NCI-H1436 treated with DMSO at 0.1 percent for 48 hours (cell line): ENCODE measurements at regions not wholly inside any gene's neighbourhood (a gene's known extent, or its start where the extent isn't known, plus 50 kb on each side); places are given as distances from the start of the nearest gene placed in this dataset.

ENCODE experiments used
- DNase-seq: peaks from one replicate; lab custom pipeline; 2025; lab: John Stamatoyannopoulos, UW

DNA sequence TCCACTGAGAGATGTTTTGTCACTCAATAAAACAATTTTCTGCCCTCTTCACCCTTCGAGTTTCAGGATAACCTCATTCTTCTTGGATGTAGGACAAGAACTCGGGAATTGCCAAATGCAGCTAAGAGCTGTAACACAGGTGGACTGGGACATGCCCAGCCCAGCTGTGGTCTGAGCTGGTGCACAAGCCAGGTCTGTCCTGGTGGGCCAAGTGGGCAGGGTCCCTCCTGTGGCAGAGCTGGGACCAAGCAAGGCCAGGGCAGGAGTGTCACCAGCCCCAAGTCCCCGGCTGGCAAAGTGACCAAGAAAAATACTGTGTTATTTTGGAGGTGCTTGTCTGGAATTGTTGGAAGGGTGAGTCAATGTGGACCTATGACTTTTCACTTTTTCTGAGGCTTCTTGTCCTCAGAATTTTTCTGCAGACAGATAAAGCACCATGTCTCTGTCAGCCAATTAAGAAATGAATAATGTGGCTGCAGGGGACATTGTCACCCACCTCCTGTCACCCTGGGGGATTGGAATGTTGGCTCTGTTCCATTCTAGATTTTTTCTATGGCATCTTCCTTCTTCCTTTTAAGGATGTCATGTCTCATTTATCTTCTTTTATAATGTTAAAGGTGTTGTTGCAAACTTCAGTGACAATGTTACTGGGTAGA is 645.2 kb upstream of the EPHA6 start:
- DNase-seq: no peak

DNA sequence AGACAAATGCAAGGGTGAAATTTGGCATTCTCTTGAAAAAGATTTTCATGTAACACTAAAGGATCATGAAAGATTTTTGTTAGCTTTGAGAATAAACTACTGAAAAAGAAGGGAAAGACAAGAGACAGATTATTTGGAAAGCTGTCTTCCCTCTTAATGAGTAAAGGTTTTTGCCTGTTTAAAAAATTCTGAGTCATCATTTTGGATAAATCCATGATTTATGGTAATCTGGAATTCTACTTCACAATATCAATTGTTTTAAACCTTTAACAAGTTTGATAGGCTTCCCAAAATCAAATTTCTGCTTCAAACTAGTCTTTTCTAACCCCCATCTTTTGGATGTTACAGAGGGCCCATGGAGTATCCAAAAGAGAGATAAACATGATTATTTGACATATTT is 641.5 kb upstream of the EPHA6 start:
- DNase-seq: no peak

DNA sequence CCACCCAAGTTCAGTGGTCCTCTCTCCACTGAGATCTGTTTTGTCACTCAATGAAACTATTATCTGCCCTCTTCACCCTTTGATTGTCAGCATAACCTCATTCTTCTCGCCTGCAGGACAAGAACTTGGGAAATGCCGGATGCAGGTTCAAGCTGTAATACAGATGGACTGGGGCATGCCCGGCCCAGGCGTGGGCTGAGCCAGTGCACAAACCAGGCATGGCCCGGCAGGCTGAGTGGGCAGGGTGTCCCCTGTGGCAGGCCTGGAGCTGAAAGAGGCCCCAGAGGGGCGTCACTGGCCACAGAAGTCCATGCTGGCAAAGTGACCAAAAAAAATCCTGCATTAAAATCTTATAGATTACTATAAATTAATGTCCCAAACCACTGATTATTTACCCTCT is 638.9 kb upstream of the EPHA6 start:
- no peak for DNase-seq

DNA sequence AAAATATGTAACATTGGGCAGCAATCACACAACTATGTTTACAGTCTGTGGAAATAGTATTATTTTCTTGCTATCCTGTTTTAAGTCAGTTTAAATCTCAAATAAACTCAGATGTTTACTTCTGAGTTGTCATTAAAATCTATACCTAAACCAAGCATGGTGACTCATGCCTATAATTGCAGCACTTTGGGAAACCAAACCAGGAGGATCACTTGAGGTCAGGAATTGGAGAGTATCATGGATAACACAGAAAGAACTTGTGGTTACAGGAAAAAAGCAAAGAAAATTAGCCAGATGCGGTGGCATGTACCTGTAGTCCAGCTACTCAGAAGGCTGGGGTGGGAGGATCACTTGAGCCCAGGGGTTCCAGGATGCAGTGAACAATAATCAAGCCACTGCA is 631.6 kb upstream of the EPHA6 start:
- DNase-seq: no peak

DNA sequence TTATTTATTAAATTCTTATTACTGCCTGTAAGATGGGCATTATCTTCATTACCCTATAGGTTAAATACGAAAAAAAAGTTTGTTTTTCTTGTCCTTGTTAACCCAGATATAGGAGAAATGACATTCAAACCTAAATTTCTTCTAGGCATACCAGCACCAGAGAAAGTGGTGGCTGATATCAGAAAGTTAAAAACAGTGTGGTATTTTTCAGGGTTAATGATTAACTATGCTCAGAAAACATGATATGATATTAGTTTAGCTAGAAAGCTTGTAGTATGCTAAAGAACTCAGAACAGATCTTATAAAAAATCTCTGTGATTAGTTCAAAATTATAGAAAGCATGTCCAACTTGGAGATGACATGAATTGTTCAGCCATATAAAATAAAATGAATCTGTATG is 630.5 kb upstream of the EPHA6 start:
- DNase-seq: no peak

DNA sequence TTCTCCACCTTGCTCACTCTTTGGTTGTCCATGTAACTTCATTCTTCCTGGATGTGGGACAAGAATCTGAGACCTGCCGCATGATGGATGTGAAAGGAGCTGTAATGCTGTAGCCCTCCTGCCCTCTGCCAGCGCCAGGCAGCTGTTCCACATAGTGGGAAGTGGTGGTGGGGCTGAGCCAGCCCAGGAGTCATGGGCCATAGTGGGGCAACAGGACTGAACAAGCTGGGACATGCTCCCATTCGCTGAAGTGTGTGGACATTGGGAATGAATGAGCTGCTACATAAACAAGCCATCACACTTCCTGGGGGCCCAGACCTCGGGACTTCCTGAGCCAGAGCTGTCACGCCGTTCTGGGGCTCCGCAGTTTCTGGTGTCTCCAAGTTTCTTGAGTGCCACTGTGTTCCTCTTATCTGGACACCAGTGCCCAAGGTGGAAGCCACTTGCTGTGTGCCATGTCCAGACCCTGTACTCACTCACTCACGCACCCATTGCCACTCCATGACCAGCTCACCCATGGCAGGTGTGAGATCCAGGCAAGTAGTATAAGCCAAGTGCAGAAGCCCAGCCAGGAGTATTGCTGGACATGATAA is 624.3 kb upstream of the EPHA6 start:
- DNase-seq: no peak

DNA sequence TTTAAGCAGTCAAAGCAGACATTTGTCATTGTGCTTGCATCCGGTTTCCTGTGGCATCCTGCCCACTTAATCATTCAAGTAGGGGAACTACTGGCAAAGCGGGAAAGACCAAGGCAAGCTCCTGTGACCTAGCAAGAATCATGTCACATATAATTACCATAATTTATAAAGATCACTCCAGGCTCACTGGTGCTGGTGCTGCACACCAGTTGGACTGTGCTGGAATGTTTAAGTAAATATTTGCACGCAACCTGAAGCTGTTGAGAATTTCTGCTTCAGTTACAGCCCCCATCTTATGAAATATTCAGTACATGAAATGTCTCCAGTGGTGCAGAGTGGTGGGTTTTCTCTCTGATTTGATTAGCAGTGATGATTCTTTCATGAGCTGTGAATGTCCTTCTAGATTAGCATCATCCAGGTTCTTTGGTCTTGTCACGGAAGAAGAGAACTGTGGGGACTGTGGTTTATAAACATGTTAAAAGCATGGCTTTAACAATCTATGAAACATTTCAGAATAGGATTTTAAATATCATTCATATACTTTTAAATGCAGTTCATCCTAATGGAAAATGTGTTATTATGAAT is 621.3 kb upstream of the EPHA6 start:
- no peak for DNase-seq

DNA sequence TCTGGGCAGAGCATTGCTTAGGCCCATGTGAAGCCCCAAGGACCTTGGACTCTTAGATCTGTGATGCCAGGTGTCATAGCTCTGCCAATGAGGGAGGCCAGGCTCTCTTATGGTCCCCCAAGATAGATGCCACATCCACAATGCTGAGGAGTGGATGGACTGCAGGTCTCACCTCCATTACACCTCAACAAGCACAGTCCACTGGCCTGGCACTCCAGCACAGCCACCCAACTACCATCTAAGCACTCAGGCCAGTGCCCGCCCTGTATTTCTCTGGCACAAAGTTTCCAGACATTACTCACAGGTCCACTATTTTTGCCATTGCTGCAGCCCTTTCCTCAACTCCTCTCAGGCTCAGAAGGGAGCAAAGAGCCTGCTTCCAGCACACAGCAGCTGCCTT is 613.5 kb upstream of the EPHA6 start:
- DNase-seq: no peak

DNA sequence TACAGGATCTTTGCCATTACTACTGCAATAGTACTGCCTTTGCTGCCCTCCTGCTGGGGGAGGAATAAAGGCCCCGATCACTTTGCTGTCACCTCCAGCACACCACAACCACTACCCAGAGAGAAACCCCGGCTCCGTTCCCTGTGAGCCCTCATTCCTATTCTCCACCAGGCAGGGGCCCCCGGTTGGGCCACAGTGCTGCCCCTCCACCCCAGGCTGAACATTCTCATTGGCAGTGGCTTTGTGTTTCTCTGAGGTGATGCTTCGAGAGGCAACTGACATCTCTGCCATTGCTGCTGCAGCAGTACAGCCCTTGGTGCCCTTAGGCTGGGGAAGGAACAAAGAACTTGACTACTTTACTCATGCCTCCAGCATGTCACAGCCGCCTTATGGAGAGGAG is 612.9 kb upstream of the EPHA6 start:
- DNase-seq: no peak

DNA sequence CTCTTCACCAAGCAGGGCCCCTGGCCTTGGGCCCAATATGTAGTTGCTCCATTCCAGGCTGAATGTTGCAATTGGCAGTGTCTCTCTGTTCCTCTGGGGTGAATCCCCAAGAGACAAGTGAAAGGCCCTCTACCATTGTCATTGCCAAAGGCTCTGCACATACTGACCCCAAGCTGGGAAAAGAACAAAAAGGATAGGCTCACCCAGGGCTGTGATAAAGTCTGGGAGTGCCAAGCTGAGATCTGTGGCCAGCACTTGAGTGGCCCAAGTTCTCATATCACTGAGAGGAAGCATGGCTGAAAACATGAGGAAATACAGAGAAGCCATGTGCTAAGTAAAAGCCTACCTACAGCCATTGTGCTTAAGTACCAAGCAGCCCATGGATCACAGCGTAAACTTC is 612.2 kb upstream of the EPHA6 start:
- no peak for DNase-seq

DNA sequence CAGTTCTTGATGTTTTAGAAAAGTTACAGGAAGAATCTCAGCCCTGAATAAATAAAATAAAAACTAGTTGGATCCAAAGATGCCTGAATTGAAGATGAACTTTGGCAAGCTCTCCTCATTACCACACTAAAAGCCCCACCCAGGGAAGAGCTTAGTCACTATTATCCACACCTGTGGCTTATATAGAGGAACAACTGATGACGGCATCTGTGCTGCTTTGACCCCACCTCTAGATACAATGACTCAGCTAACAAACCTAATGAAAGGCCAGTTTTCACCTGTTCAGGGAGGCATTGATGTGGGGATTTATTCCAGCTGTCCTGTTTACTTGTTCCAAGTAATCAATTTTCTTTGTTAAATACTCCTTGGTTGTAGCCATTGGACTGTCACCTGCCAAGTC is 604.7 kb upstream of the EPHA6 start:
- no peak for DNase-seq

DNA sequence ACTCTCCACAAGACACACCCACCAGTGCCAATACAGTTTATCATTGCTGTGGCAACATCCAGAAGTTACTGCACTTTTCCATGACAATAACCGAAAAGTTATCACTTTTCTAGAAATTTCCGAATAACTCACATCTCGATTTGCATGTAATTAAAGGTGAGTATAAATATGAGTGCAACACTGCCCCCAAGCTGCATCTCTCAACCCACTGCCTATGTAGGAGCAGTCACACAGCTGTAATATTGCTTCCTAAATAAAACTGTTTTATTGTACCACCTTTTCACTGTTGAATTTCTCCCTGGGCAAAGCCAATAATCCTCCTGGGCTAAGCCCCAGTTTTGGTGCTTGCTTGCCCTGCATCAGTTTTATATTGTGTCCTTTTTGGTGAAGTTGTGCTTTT is 601.0 kb upstream of the EPHA6 start:
- DNase-seq: no peak

DNA sequence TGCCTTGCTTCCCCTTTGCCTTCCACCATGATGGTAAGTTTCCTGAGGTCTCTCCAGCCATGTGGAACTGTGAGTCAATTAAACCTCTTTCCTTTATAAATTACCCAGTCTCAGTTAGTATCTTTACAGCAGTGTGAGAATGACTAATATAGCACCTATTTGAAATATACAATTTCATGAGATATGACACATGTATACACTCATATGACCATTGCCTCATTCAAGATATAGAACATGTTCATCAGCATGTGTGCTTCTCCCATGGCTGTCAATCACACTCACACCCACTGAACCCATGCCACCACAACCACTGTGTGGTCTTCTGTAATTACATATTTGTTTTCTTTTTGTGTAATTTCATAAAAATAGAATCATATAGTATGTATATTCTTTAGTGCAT is 599.5 kb upstream of the EPHA6 start:
- no peak for DNase-seq

DNA sequence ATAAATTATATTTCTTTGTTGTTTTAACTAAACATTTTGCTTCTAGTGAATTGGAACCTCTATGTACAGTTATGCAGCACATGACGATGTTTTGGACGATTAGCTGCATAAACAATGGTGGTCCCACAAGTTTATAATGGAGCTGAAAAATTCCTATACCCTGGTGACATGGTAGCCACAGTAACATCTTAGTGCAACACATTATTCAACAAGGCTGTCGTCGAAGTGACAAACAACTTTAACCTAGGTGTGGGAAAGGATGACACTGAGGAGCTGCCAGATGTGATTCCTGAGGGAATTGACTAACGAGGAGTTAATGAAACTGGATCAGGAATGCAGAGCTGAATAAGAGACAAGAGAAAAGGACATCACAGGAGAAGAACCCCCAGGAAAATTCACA is 588.9 kb upstream of the EPHA6 start:
- DNase-seq: no peak

DNA sequence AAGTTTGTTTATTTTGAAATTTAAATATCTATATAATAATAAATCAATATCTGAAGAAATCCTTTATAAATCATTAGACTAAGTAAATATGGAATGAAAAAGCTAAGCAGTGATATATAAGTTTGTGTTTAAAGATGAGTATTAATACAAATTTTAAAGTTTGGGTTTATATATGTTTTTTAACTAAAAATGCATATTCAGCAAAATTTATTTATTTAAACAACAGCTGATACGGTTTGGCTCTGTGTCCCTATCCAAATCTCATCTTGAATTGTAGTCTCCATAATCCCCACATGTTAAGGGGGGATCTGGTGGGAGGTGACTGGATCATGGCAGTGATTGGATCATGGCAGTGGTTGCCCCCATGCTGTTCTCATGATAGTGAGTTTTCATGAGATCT is 580.7 kb upstream of the EPHA6 start:
- DNase-seq: no peak

DNA sequence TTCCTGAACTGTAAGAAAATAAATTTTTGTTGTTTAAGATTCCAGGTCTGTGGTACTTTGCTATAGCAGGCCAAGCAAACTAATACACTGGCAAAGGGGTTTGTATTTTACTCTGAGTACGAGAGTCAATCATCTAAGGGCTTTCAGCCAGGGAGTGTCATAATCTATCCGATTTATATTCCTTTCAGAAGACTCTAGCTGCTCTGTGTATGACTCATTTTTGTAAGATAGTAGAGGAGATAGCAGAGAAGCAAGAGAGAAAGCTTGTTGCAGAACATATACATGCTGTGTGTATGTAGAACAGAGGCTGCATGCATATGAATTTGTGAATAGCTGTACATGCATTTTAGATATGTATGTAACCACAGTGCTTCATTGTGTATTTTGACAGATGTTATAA is 577.9 kb upstream of the EPHA6 start:
- no peak for DNase-seq

DNA sequence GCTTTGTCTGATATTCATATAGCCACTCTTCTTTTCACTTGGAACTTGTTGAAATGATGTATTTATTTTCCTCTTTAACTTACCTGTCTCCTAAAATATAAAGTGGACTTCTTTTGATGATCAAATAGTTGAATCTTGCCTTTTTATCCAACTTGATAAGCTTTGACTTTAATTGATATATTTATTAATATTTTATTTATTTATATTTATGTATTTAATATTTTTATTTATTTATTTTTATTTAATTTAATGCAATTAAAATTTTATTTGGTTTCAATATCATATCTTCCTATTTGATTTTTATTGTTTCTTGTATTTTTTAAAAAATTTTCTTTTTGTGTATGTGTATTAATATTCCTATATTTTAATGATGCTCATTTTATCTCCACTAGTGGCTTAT is 555.1 kb upstream of the EPHA6 start:
- no peak for DNase-seq

DNA sequence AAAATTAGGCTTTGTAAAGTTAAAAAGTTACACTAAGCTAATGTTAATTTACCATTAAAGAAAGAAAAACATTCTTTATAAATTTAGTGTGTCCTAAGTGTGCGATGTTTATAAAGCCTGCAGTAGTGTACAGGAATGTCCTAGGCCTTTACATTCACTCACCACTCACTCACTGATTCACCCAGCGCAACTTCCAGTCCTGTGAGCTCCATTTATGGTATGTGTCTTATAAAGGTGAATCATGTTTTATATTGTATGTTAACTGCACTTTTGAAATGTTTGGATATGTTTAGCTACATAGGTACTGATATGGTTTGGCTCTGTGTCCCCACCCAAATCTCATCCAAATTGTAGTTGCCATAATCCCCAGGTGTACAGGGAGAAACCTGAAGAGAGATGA is 549.7 kb upstream of the EPHA6 start:
- no peak for DNase-seq

DNA sequence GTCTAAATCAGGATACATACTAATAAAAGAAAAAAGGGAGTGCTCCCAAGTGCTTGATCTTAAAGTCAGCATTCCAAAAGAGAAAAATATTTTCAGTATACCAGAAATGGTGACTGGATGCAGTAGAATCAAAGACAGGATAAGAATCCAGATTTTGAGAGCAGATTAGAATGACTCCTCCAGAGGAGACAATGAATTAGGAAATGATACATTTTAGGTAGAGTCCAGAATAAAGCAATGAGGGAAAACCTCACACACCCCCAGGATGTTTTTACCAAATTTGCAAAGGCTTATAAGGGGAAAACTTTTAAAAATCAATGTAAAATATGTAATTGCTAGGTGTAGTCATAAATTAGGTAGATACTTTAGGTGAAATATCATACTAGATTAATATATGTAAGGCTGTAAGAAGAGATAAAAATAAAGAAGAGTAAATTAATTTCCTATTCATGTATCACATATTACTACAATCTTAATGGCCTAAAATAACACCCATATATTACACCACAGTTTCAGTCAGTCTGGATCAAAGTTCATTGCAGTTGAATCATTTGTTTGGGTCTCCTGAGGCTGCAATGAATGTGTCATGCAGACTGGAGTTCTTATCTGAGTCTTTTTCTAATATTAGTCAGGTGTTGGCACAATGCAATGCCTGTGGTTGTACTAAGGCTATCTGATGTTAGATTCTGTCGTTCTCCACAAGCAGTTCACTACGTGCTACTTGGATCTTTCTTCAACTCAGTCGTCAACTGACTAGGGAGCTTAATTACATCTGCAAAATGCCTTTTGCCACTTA is 547.8 kb upstream of the EPHA6 start:
- no peak for DNase-seq

DNA sequence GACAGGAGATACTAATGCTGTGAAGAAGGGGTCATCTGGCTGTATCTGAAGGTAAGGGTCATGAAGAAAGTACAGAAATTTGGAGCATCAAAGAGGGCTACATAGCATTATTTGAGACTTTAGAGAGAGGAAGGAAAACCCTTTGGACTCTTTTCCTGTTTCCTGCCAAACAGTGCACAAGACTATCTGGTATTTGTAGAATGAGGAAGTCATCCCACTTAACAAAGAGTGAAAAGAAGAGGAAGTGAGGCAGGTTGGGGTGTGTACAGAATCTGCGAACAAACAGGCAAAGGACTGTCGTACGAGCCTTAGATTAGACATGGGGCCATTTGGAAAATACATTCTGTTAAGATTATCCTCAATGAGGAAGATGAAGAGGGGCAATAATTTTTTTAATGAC is 546.8 kb upstream of the EPHA6 start:
- no peak for DNase-seq

DNA sequence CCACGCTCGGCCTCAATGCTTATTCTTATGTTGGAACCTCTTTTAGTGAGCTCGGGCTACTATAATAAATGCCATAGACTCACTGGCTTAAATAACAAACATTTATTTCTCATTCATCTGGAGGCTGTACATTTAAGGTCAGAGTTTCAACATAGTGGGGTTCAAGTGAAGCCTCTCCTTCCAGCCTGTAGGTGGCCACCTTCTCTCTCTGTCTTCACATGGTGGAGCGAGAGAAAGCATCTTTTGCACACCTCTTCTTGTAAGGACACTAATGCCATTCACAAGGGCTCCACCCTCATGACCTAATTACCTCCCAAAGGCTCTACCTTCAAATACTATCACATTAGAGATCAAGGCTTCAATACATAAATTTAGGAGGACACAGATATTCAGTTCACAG is 520.3 kb upstream of the EPHA6 start:
- no peak for DNase-seq

DNA sequence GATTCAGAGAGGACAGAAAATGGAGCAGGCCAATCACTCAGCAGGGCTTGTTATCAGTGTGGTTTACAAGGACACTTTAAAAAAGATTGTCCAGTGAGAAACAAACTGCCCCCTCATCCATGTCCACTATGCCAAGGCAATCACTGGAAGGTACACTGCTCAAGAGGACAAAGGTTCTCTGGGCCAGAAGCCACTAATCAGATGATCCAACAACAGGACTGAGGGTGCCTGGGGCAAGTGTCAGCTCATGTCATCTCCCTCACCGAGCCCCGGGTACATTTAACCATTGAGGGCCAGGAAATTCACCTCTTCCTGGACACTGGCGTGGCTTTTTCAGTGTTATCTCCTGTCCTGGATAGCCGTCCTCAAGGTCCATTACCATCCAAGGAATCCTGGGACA is 513.7 kb upstream of the EPHA6 start:
- no peak for DNase-seq

DNA sequence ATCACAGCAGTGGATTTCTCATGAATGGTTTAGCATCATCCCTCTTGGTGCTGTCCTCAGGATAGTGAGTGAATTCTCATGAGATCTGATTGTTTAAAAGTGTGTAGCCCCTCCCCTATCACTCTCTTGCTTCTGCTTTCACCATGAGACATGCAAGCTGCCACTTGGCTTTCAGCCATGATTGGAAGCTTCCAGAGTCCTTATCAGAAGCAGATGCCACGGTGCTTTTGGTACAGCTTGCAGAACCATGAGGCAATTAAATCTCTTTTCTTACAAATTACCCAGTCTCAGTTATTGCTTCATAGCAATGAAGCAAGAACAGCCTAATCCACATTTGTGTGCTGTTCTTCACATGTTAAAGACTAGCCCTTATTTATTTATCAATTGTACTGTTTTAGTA is 495.2 kb upstream of the EPHA6 start:
- DNase-seq: no peak
